ENCODE measurements at regions not wholly inside any gene's neighbourhood (a gene's known extent, or its start where the extent isn't known, plus 50 kb on each side); places are given as distances from the start of the nearest gene placed in this dataset.

- TF ChIP-seq CTCF (conservative IDR thresholded peaks at IDR 0.05 in 1 of 2, IDR thresholded peaks at IDR 0.05 in 1 of 2; ENCODE audit: low read depth in 1 of 2, low read length in 2 of 2) (no peak), EZH2 (IDR thresholded peaks at IDR 0.05; ENCODE audit: low read length, missing control alignments) (no peak)
Measured at GRCh38 chr15:37860896-37861295, 73.5 kb upstream of the TMCO5A start.

All from fibroblast of lung (primary cell).